ENCODE measurements at regions not wholly inside any gene's neighbourhood (a gene's known extent, or its start where the extent isn't known, plus 50 kb on each side); places are given as distances from the start of the nearest gene placed in this dataset.
A peak's percentile ranks its signal among the peaks of the same experiment; 100 is the strongest.
"Not testable (repeated sequence)": the region's sequence is repeated elsewhere in the genome, so short reads cannot be mapped to it uniquely, and the experiment has no call there.

GRCh38 chr7:53087274-53087673 lies 51.8 kb downstream of the POM121L12 start:
- no peak for DNase-seq

- DNase-seq = no peak
Observed at GRCh38 chr7:53094191-53094590, 58.8 kb downstream of the POM121L12 start.

GRCh38 chr7:53094827-53095226 lies 59.4 kb downstream of the POM121L12 start:
- no peak for DNase-seq

DNA sequence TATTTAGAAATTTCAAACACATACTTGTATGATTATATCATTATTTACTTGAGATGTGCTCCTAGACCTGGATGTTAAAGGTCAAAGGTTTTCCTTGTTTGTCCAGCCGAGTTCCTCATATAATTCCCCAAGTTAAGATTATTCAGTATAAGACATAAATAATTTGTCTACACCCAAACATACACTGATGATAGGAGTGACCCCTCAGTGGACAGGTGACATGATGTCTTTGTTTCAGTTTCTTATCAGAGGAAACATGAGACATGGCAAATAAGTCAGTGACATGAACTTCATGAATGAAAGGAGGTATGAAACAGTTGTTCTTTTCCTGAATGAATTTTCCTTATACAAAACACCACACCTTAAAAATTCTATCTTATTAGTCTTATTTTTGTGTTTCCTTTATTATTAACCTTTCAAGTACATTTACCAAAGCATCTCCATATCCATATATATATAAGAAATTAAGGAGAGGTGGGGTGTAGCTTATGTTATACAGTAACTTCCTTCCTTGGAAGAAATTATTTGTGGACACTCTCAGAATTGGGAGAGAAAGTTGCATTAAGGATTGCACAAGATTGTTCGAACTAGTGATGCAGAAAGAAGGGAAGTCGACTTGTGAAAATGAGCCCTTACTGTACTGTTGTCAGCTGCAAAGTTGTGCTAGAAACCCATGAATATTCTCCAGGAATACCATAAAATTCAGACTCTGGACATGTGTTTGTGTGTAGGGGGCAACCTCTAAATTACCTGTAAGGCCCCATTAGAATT lies 60.5 kb downstream of the POM121L12 start:
- DNase-seq = no peak

DNA sequence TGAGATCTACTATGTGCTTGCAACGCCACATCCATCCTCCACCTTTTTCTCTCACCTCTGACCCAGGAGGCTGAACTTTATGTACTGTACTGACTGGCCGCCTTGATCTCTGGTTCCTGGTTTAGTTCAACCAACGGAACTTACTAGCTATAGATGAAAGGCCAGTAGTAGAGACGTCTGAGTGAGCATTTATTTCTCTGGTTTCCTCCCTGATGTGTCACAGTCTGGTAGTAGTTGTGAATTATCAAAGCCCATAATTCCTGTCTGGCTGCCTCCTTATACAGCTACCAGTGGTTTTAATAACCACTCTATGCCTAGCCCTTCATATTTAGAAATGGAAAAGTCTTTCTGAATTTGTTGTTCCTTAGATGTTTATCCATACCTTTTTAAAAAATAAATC lies 64.7 kb downstream of the POM121L12 start:
- DNase-seq = no peak

GRCh38 chr7:53101026-53101425 lies 65.6 kb downstream of the POM121L12 start:
- no peak for DNase-seq

- DNase-seq = no peak
Observed at GRCh38 chr7:53110425-53110824, 75.0 kb downstream of the POM121L12 start.

DNA sequence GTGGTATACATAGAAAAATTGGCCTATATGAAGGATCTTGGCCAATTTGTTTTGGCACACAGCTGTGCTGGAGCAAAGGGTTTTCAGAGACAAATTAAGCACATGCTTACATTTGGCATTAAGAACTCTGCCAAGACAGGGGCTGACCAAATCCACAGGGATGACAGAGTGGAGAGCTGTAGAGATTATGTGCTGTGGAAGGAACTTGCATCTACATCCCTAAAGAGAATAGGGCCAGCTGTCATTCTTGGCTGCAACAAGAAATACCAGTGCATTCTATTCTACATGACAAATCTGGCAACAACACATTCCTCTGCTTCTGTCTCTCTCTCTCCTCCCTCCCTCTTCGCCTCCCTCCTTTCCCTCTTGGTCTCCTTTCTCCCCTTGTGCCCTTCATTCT lies 75.6 kb downstream of the POM121L12 start:
- DNase-seq = no peak

DNA sequence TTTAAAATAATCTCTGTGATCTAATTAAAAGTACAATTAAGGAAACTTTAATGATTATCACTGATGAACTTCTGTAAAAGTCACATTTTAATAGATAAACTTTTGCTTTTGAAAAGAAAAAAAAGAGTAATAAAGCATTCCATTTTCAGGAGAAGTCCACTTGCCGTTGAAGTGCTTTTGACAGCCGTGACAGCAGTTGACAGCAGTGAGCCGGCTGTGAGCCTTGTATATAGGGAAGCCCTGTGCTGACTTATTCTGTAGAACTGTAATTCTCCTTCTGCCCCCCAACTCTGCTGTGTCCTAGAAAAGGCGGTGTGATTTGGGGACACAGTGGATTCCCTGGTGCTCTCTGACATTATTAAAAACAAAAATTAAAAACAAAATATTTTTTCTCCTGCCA lies 78.0 kb downstream of the POM121L12 start:
- no peak for DNase-seq

- DNase-seq = no peak
Observed at GRCh38 chr7:53119514-53119941, 84.1 kb downstream of the POM121L12 start.

GRCh38 chr7:53121374-53121773 lies 85.9 kb downstream of the POM121L12 start:
- DNase-seq = no peak

DNA sequence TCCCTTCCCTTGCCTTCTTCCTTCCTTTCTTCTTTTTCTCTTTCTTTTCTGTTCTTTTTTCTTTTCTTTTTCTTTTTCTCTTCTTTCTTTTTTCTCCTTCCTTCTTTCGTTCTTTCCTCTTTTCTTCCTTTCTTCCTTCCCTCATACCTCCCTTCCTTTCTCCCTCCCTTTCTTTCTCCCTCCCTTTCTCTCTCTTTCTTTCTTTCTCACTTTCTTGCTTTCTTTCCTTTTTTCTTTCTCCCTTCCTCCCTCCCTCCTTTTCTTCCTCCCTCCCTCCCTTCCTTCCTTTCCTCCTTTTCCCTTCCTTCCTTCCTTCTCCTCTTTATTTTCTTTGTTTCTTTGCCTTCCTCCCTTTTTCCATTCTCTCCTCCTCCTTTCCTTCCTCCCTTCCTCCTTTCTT lies 96.3 kb downstream of the POM121L12 start:
- no peak for DNase-seq

DNA sequence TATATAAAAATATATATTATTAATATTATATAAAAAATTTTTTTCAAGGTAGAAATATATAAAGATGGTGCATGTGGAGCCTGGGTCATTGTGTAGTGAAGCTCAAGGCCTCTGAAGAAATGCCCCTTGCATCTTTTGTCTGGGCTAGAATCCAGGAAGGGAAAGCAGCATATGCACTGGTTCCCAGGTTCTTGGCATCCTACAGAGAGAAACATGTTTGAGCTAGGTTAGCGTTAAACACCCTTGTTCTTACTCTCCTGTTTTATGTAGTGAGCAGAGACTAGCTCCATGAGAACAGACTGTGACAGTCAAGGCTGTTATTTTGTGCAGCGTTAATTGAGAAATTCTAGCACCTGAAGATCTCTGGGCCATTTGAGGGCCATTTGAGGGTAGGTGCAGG lies 116.1 kb downstream of the POM121L12 start:
- no peak for DNase-seq

DNA sequence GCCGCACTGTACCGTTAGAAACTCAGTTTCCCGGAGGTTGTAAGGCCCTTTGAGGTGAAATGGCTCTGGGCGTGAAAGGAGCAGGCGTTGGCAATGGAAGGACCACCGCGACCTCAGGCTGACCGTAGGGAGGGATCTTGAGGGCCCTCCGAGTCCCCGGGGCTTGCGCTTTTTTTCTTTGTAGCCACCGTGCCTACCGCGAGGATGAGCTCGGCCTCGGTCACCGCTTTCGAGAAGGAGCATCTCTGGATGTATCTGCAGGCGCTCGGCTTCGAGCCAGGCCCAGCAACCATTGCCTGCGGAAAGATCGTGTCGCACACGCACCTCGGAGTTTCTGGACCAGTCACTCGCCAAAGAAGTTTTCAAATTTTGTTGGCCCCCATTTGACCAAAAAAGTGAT lies 151.8 kb downstream of the POM121L12 start:
- DNase-seq = not testable (repeated sequence)

DNA sequence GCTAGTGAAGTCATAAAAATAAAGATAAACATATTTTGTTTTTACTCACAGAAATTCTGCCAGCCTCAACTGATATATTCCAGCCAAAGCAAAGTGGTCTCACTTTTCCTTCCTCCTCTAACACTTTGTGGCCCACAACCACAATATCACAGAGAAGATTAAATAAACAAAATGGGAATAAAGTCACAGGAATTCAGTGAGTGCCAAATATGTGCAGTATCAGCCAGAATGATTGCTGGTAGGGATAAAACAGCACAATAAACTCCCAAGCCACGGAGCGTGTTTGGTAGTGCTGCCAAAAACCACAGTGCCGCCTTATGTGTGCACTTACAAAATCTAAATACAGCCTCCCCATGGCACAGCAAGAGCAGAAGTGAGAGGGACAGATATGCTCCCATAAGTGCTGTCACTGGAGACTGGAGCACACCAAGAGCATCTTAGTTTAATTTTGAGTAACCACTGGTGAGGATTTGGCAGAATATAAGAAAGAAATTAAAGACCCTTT lies 155.8 kb downstream of the POM121L12 start:
- DNase-seq = no peak

- DNase-seq = no peak
Observed at GRCh38 chr7:53191836-53192443, 156.5 kb downstream of the POM121L12 start.

DNA sequence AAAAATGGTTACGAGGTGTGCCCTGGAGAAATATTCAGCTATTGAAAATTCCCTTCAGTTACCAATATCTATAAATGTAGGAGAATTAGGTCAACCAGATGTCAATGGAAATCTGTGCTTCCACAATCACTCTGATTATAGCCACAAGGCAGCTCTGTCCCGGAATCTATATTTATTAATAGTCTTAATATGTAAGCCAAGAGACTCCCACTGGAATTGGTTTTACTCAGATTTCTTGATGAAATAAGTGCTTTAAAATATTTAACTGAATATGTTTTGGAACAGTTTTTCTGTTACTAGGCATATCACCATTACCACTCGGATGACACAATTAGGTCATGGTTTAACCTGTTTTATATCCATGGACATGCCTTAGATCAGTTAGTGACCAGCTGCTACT lies 169.6 kb downstream of the POM121L12 start:
- DNase-seq = no peak

GRCh38 chr7:53209129-53209528 lies 173.7 kb downstream of the POM121L12 start:
- DNase-seq = no peak

DNA sequence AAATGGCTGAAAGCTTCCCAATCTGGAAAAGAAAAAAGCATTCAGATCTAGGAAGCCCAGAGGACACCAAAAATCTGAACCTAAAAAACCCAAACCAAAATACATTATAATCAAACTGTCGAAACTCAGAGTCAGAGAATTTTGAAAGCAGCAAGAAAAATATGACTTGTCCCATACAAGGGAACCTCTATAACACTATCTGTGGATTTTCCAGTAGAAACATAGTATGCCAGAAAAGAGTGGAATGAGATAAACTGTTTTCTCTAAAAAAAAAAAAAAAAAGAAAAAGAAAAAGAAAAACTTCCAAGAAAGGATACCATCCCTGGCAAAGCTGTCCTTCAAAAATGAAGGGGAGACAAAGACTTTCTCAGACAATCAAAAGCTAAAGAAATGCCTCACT lies 179.0 kb downstream of the POM121L12 start:
- no peak for DNase-seq

DNA sequence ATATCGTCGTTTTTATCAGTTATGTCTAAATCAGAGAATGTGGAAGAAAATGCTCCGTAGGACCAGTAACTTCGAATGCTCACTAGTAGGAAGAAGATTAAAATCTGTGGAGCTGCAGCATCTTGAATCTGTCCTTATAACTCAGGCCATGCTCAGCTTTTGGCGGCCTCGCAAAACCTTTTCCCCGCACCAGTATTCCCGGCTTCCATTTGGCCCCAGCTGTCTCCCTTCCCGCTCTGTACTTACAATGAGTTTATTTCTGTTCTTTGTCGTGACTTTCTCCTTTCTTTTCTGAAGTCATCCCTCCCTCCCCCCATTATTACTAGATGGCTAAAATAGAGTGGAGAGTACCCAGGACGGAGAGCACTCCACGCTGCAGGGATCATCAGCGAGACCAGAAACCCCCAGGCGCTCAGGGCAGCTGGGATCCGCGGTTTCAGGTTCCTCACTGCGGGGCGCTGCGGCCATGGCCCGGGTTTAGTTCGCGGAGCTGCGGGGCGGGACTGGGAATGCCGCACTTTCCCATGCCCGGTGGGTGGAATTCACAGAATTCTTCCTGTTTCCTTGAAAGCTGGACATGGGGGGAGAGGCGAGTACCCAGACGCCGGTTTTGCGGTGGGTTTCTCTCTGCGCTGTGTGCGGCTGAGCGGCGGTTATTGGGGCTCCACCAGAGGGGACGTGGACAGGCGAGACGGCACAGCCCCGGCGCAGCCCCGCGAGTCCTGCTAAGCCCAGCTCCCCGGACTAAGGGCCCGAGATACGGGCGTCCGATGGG lies 183.5 kb downstream of the POM121L12 start:
- DNase-seq = peak; percentile 17

DNA sequence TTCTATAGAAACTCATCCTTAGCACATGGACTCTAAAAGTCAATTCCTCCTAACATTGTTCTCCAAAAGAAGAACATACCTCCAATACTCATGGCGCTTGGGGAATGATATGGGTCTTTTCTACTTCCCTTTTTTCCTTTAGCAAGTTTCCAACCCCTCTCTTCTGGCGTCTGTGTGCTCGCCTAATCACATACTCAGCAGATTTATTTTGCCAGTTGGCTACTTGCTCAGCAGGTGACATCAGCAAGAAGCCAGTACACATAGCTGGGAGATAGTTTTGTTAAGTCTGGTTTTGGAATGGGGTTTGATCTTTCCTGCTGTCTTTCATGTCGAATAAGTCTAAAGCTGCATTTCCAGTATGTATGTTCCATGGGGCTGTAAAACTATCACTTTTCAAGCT lies 193.8 kb downstream of the POM121L12 start:
- no peak for DNase-seq

- no peak for DNase-seq
Observed at GRCh38 chr7:53237344-53237913, 202.0 kb downstream of the POM121L12 start.

DNA sequence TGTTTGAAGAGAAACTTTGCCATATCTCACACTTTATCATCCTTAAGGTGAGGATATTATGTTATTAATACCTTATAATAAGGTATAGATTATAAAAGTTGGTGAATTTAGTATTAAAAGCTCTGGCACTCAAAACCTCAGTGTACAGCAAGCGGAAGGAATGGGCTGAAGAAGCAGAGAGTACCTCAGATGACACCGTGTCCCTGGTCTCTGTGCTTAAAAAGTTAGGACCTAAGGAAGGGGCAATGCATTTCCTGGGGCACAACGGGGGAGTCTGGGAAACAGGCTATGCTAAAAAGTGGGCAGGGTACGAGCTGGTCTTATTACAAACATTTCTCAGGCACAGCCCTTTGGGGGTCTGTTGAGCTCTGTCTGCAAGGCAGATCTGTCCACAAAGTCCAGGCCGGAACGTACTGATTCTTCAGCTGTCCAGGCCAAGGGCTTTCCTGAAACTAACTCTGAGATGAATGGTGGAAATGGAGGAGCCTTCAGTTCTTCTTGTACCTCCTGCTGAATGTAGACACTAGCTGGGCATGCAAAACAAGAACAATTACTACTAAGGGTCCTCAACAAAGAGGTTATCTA lies 202.7 kb downstream of the POM121L12 start:
- no peak for DNase-seq

All from NCI-H748 treated with DMSO at 0.1 percent for 48 hours (cell line).